Breast epithelium (tissue), 3 donors: ENCODE measurements at regions not wholly inside any gene's neighbourhood (a gene's known extent, or its start where the extent isn't known, plus 50 kb on each side); places are given as distances from the start of the nearest gene placed in this dataset.

ENCODE experiments used
- CTCF ChIP-seq, 3 donors: fragments of 450-650 bp; IDR thresholded peaks; one replicate each; pipeline ENCODE4 v1.5.1; 2016 to 2017; ENCODE audit warnings: antibody characterized with exemption in 3 of 3, mild to moderate bottlenecking in 3 of 3, moderate library complexity in 3 of 3
- POLR2A ChIP-seq: fragments of 450-650 bp; IDR thresholded peaks from one replicate; pipeline ENCODE4 v1.6.1; 2016; ENCODE audit warnings: antibody characterized with exemption, mild to moderate bottlenecking, moderate library complexity
- POLR2AphosphoS5 ChIP-seq, 3 donors: sonication (generic); formaldehyde crosslinking; IDR thresholded peaks; one replicate each; pipeline ENCODE4 v1.6.1; 2017; ENCODE audit warnings: antibody characterized with exemption in 3 of 3

- TF ChIP-seq CTCF (IDR thresholded peaks at IDR 0.05) (no peak), POLR2A (no peak), POLR2AphosphoS5 (IDR thresholded peaks at IDR 0.05) (no peak)
Observed at GRCh38 chr12:25651931-25652330, 98.8 kb upstream of the LMNTD1 start.
